Testis (tissue), 2 donors: ENCODE measurements at regions not wholly inside any gene's neighbourhood (a gene's known extent, or its start where the extent isn't known, plus 50 kb on each side); places are given as distances from the start of the nearest gene placed in this dataset.

Experiments
- DNase-seq: peaks from one replicate; pipeline ENCODE4 v3.0.0-alpha.2; 2019
- H3K27ac ChIP-seq, 2 donors: fragments of 200-600 bp; sonication (generic); one replicate each; pipeline ENCODE4 v1.5.1; 2019
- H3K27me3 ChIP-seq: fragments of 200-600 bp; sonication (generic); one replicate; pipeline ENCODE4 v1.5.1; 2019
- H3K36me3 ChIP-seq: fragments of 200-600 bp; sonication (generic); one replicate; pipeline ENCODE4 v1.5.1; 2017; ENCODE audit warnings: low read depth; ENCODE audit errors: missing control alignments
- H3K4me1 ChIP-seq: fragments of 200-600 bp; sonication (generic); one replicate; pipeline ENCODE4 v1.5.1; 2019
- H3K4me3 ChIP-seq, 2 donors: fragments of 200-600 bp; sonication (generic); one replicate each; pipeline ENCODE4 v1.5.1; 2017 to 2019
- H3K9me3 ChIP-seq: fragments of 200-600 bp; sonication (generic); one replicate; pipeline ENCODE4 v1.5.1; 2017
- CTCF ChIP-seq, 3 experiments: fragments of 450-650 bp in 2 of 3; fragments of 200-600 bp in 1 of 3; sonication (generic) in 1 of 3; IDR thresholded peaks; one replicate each; pipeline ENCODE4 v1.5.1; 2016 to 2019; ENCODE audit warnings: antibody characterized with exemption in 3 of 3, mild to moderate bottlenecking in 2 of 3, moderate library complexity in 1 of 3
- POLR2A ChIP-seq: fragments of 450-650 bp; IDR thresholded peaks from one replicate; pipeline ENCODE4 v1.6.1; 2017; ENCODE audit warnings: antibody characterized with exemption, mild to moderate bottlenecking, moderate library complexity
- WGBS, 2 donors: methylation state at CpG; one replicate each; pipeline ENCODE4 v1.1.5; 2018; 5-methylcytosine and 5-hydroxymethylcytosine counted together
- intact Hi-C: fragments of 100-400 bp; cut with DNase I; formaldehyde crosslinking; loops from one replicate; pipeline ENCODE4 v1.15.1; 2023; ENCODE audit warnings: low total_unique reads

GRCh38 chr2:8563814-8564474 lies 117.9 kb upstream of the ID2 start:
- intact Hi-C loops: no loop called here
- no peaks in the 10 kb centered on the region for H3K27me3 ChIP-seq
- no peak for DNase-seq
- H3K27ac ChIP-seq: no peak overlapping the region
- H3K36me3 ChIP-seq: no peaks in the 10 kb centered on the region
- no peak overlapping the region for H3K4me3 ChIP-seq
- TF ChIP-seq CTCF (IDR thresholded peaks at IDR 0.05) (no peak), POLR2A (no peak)
- WGBS, 2 donors: 94 to 97% methylated on average over 3 to 9 of the region's 9 CpGs
- H3K4me1 ChIP-seq: no peaks in the 10 kb centered on the region
- no peaks in the 10 kb centered on the region for H3K9me3 ChIP-seq

GRCh38 chr2:8564475-8564874 lies 117.4 kb upstream of the ID2 start:
- Histone ChIP-seq H3K4me3 (no peak overlapping the region), H3K4me1 (no peaks in the 10 kb centered on the region), H3K27ac (no peak overlapping the region), H3K9me3 (no peaks in the 10 kb centered on the region), H3K36me3 (no peaks in the 10 kb centered on the region), H3K27me3 (no peaks in the 10 kb centered on the region)
- intact Hi-C loops: no loop called here
- WGBS, 2 donors: 94 to 98% methylated on average over 9 of the region's 9 CpGs
- no peak for DNase-seq
- TF ChIP-seq CTCF (IDR thresholded peaks at IDR 0.05): no peak
- no peak for TF ChIP-seq POLR2A

GRCh38 chr2:8565399-8566154 lies 116.3 kb upstream of the ID2 start:
- Histone ChIP-seq H3K36me3 (no peaks in the 10 kb centered on the region), H3K9me3 (no peaks in the 10 kb centered on the region), H3K4me1 (no peaks in the 10 kb centered on the region), H3K4me3 (no peak overlapping the region), H3K27ac (no peak overlapping the region), H3K27me3 (no peaks in the 10 kb centered on the region)
- DNase-seq: no peak
- intact Hi-C loops: no loop called here
- TF ChIP-seq POLR2A (no peak), CTCF (IDR thresholded peaks at IDR 0.05) (no peak)
- WGBS, 2 donors: 71 to 91% methylated on average over 5 to 13 of the region's 13 CpGs

GRCh38 chr2:8566155-8566670 lies 115.6 kb upstream of the ID2 start:
- 94 to 95% methylated on average over 4 of the region's 4 CpGs for WGBS, 2 donors
- intact Hi-C loops: no loop called here
- no peaks in the 10 kb centered on the region for H3K4me1 ChIP-seq
- H3K27ac ChIP-seq: no peak overlapping the region
- H3K36me3 ChIP-seq: no peaks in the 10 kb centered on the region
- TF ChIP-seq POLR2A (no peak), CTCF (IDR thresholded peaks at IDR 0.05) (no peak)
- no peaks in the 10 kb centered on the region for H3K9me3 ChIP-seq
- no peak overlapping the region for H3K4me3 ChIP-seq
- no peaks in the 10 kb centered on the region for H3K27me3 ChIP-seq
- DNase-seq: no peak
